HG02759 (cell line): ENCODE measurements at regions not wholly inside any gene's neighbourhood (a gene's known extent, or its start where the extent isn't known, plus 50 kb on each side); places are given as distances from the start of the nearest gene placed in this dataset.
"Not testable (repeated sequence)": the region's sequence is repeated elsewhere in the genome, so short reads cannot be mapped to it uniquely, and the experiment has no call there.

Source experiments
- ATAC-seq: cut with Tn5 transposase; IDR thresholded peaks from one replicate; pipeline ENCODE4 v1.9.1; 2021; ENCODE audit warnings: mild to moderate bottlenecking, moderate library complexity; ENCODE audit not compliant: unreplicated experiment

DNA sequence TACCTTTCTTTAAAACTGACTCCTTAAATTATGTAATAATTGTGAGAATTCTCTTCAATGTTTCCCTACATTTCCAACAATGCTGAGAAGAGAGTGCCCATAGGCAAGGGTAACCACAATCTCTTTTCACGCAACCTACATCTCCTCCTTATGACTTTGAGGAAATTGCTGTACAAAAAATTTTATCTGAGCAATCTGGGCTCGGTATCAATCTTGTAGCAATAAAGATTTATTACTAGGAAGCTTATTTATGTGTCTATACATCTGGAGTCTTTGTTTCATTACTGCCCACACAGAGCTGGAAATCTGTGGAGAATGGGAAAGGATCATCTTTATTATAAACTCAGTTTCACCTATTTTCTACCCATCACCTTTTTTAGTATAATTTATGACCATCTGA lies 913.8 kb upstream of the SORCS1 start:
- no peak for ATAC-seq

DNA sequence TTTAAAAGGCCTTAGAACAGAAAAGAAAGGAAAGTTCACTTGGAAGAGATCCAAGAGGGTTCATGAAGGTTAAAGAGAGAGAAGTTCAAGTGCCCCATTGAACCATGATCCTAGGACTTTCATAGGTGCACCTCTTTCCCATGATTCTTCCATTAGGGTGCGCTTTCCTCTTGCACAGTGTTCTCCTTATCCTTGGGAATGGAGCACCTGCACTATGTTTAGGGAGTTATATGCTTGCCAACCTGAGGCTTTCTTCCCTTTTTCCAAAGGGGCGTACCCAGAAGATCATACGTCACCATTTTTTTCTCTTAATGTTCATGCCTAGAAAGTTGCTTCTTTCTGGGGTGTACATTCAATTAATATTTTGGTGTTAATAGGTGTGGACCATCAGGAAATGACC lies 908.0 kb upstream of the SORCS1 start:
- no peak for ATAC-seq

DNA sequence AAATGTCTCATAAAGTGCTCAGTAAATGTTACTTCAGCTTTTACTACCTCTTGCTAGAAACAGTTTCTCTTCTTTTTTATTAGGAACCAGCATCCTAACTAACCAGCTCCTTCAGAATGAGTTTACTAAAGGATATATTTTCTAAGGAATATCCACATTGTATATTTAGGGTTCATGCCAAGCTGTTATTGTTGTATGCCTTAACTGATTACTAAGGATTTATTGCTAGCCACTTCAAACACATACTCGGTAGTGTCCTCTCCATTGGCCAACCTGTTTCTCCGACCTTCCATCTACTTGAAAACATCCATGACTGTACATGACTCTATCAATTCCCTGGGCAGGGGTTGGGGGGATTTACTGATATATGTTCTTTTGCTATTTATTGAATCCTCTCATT lies 906.3 kb upstream of the SORCS1 start:
- ATAC-seq: no peak

DNA sequence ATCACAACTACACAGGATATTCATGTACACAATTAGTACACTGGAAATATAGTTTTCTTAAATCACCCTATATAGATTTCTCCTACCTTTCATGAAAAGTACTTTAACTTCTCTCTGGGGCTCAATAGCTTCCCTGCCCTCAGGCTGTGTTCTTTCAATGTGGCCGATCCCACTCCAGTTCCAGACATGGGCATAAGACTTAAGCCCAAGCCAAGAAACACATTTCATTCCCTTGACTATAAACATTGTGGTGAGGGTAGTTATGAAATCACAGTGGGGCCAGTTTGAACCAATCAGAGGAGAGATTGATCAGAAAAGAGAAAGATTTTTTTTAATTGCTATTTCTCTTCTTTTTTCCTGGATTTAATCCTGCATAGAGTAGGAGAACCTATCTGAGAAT lies 904.6 kb upstream of the SORCS1 start:
- ATAC-seq: no peak

DNA sequence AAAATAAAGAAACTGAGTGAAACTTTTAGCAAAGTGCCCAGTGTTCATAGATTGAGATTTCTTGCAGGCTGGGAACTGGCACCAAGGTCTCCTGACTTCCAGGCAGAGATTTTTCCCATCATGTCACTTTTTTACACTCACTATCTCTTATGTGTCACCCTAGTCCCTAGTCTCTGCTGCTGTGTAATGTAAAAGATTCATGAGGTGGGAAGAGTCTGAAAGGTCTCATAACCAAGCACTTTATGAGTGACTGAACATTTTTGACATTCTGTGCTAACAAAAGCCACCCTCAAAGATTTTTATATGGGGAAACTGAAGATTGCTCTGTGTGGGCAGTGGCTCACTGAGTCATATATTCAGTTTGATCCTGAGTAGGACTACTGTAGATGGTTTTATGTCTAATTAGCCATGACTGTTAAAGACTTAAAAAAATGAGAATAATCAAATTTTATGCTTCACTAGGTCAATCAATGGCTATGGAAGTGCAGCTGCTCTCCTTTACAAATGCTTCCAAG lies 900.3 kb upstream of the SORCS1 start:
- no peak for ATAC-seq

DNA sequence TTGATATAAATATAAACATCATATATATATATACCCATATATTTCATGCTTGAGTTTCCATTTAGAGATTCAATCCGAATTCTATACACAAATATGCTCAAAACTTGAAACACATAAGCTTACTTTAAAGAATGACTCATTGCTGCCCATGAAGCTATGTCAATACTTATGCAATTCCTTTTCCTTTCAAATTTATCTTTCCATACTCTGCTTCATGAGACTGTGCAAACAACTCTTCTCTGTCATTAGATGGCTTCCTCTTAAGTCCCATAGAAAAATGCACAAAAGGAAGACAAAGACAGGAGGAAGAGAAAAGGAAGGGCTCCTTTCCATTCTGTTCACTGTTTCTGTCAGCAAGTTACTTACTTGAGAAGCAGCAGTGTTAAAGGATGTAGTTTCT lies 895.7 kb upstream of the SORCS1 start:
- no peak for ATAC-seq

DNA sequence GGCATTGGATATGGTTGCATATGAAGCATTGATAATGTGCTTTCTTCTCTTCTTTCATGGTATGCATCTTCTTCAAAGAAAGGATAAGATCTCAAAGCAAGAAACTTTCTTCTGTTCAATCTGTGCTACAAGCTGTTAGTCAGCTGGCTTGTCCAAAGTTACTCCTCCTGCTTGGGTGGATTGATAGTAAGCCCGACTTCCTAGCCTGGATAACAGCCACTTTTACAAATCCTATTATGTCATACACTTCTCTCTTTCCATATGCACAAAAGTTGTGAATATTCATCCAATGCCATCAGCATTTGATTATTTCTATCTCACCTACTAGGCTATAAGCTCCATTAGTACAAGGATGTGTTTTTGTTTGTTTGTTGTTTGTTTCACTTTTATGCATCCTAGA lies 891.0 kb upstream of the SORCS1 start:
- ATAC-seq: no peak

DNA sequence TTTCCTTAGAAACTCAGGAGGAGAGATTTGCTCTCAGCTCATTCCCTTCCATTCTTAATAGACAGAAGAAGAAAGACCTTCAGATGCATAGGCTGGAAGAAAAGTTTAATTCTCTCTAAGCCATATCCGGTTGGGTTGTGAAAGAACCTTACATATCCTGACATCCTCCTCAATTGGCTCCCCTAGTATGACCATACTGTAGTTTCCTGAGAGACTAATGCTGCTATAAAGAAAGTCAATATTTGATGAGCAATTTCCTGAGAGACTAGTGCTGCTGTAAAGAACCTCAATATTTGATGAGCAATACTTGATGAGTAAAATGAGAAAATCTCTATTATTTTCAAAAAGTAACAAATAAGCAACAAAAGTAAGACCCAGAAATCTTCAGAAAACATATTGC lies 888.5 kb upstream of the SORCS1 start:
- ATAC-seq: no peak

DNA sequence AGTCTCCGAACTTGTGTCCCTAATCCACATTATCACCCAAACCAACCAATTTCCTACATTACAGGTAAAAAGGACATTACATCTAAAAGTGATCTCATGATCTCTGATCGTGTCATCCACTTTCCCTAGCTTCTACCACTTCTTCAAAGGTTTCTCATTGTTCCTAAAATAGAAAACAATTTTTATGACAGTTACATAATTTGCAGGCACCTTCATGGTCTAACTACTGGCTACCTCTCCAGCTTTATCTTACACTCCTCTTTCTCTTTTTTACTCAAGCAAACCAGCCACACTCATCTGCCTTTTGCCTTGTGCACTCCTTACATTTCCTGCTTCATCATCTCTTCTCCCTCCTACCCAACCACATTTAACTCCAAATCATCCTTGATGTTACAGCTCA lies 886.7 kb upstream of the SORCS1 start:
- no peak for ATAC-seq

DNA sequence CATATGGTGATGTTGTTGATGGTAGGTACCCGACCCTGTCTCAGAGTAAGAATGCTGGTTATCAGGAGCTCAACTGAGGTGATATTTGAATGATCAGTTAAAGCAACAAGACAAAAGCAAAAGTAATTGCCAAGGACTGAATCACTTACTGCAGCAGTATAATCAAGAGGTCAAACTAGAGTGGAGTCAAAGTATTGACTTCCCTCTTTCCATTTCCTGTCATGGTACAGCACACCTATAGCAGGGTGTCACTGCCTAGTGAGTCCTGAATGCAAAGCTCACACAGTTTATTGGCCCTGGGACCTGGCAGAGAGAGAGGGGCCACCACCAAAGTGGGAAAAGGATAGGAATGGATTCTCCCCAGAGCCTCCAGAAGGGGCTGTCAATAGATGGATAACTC lies 886.1 kb upstream of the SORCS1 start:
- ATAC-seq: no peak

DNA sequence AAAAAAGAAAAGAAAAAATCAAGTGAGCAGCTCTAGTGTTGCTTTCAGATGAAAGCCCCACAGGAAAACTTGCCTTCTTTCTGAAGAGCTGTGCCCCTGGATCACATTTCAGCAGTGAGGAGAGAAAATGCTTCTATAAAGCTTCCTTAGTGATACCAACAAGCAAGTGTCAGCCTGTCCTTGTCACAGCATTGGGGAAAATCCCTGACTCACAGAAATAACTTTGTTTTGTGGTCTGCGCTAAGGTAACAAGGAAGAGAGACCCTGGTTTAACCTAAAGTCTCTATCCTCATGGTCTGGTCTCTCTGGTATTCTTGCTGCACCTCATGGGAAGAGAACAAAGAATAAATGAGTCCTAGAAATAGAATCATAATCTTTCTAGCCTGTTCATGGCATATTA lies 885.2 kb upstream of the SORCS1 start:
- no peak for ATAC-seq

DNA sequence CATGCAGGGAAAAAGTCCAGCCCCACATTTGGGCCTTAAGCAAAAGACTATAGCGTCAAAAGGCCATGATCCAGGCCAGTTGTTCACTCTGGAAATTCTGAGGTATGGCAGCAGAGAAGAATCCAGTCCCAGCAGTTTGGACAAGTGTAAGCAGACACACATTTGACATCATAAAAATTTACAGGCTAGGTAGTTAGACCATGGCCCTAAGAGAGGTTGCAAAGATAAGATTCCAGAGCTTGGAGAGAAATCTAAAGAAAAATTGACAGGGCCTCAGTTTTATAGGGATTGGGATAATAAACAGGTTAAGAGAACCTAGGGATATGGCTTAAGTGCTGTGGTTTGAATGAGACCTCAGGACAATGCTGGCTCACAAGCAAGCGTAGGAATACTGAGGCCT lies 884.4 kb upstream of the SORCS1 start:
- no peak for ATAC-seq

DNA sequence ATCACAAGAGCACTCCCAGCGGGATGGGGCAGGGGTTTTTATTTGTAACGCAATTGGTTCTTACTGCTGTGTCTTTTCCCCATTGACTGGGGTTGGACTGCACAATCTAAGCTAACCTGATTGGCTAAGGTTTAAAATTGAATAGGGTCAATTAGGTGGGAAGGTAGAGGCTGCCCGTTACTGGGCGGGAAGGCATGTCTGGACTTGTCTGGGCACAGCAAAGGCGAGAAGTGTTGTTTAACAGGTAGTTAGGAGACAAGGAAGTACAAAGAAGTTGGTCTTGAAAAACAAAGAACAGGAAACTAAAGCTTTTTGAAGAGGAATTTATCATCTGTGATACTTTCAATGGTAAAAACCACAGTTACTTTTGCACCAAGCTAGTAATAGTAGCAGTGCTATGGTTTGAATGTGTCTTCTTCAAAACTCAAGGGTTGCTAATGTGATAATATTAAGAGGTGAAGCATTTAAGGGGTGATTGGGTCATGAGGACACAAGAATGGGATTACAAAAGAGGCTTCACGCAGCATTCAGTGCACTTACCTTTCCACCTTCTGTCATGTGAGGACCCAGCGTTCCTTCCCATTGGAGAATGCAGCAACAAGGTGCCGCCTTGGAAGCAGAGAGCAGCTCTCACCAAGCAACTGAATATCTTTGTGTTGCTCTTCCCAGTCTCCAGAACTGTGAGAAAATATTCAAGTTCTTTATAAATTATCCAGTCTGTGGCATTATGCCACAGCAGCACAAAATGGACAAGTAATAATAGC lies 875.5 kb upstream of the SORCS1 start:
- ATAC-seq: no peak

DNA sequence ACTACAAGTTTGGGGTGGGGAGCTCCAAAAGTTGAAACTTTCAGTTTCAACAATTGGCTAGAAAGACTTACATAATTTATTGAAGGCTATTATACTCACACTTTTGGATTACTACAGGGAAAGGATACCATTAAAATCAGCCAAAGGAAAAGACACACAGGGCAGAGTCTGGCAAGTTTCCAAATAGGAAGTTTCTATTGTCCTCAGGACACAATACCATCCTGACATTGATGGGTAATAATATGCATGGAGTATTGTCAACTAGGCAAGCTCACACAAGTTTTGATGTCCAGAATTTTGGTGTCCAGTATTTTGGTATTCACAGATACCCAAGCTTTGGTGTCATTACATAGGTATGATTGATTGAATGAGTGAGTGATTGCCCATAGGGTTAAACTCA lies 872.6 kb upstream of the SORCS1 start:
- ATAC-seq: no peak

DNA sequence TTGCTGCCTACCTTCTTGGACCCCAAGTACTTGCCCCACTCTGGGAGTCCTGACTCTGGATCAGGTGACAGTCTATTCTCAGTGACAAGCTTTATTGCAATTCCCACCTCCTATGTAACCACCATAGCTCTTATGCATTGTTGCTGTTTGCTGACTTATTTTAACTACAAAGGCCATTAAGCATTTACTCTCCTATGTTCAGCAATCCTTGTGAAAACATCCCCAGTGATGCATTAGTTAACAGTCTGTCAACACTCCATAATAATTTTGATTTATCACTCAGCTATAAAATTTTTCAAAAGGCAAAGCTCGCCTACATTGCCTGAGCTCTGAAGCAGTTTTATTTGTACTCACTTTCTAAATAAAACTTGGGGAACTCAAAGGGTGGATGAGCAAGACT lies 871.8 kb upstream of the SORCS1 start:
- ATAC-seq: no peak

DNA sequence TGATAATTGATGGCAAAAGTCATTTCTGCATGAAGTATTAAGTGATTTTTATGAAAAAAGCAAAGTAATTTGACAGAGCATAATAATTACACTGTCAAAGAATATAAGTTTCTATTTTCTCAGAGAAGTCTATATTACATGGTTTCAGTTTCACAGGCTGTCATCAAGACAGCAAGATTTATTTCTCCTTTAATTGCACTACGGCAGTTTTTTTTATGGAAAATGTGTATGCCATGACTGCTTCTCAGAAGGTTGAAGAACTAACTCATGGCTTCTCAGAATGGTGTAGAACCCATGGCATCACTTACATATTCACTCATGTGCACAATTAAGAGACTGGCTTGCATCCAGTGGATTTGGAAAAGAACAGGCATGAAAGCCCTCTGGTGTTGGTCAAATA lies 870.3 kb upstream of the SORCS1 start:
- no peak for ATAC-seq

DNA sequence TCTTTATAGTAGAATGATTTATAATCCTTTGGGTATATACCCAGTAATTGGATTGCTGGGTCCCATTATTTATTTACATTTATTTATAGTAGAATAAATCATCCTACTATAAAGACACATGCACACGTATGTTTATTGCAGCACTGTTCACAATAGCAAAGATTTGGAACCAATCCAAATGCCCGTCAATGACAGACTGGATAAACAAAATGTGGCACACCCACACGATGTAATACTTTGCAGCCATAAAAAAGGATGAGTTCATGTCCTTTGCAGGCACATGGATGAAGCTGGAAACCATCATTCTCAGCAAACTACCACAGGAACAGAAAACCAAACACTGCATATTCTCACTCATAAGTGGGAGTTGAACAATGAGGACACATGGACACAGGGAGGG lies 869.0 kb upstream of the SORCS1 start:
- not testable (repeated sequence) for ATAC-seq

DNA sequence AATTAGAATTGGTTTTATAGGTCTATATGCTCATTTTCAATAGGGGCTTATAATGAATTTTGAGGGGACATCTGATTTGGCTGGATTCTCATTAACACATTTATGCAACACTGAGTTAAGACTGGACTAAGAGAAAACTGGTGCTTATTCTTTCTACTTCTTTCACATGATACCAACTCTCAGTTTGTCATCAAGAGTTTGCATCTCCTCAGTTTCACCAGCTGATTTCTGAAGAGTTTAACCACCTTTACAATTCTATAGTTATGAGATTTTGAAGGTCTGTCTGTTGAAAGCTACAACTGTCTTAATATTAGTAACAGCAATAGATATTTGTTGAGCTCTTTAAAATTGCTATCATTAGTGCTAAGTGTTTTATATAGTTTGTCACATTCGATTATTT lies 867.0 kb upstream of the SORCS1 start:
- no peak for ATAC-seq

DNA sequence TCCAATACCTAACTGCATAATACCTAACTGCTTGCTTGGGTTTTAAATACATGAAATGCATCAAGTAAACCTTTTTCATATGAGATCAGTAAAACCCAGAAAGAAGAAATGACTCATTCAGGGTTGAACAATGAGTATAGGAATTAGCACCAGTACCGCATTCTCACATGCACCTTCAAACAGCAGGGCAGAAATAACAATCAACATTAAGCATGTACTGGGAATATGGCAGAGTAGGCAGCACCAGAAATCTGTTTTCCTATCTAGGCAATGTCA lies 850.3 kb upstream of the SORCS1 start:
- peak; percentile 72 for ATAC-seq

DNA sequence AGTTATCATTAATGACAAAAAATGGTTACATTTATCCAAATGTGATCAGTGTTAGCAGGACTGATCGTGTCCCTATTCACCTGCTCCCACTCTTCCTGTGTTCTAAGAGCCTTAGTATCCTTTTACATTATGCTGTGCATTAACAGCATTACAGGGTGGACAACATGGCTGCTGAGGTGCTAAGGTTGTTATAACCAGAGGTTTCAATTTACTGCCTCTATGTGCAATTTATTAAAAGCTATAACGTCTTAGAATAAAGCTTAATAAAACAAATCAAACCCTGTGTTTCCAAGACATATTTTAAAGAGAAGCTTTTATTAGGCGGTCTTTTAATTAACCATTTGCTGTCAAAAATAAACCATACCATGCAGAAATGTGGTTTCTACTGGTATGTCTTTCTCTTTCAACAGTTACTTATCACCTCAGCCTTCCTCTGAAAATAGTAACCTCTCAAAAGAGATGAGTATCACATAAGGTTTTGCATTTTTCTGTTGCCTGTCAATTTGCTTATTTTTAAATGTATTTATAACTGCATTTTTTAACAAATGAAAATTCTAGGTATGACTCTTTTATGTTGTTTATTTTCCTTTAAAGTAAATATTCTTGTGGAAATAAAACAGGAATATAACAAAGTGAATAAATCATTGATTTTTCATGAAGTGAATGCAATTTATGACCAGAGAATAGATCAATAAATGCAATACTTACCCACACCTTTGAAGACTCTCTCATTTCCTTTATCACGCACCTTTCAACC lies 849.8 kb upstream of the SORCS1 start:
- no peak for ATAC-seq

DNA sequence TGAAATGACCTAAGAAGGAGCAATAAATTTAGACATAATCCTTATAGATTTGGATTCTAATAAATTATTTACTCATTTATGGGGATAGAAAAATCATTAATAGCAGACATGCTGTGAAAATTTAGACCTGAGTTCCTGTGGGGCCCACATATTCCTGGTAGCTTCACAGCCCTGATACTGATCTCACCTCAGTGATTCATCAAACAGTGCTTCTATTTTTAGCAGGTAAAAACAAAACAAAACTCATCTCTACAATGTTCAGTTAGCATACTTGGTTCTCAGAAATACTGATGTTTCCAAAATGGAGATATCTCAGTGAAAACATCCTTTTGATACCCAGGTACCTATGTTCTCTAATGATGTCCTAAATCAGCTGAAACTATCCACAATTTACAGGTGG lies 841.1 kb upstream of the SORCS1 start:
- ATAC-seq: no peak

DNA sequence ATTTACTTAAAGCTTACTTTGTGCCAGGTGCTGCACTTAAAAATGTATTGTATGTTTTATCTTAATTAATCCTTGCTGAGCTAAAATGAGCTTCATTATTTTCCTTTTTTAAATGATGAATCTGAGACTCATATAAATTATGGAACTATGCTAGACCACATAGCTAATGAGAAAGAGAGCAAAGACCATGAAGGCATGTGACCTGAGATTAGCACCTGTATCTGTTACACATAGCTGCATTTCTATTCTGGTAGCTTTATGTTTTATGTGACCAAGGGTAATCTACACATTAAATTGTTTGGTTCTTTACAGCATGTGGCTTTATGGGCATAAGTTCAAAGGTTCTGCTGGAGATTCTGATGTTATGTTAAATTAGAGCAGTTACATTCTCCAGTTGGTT lies 839.1 kb upstream of the SORCS1 start:
- ATAC-seq: no peak

DNA sequence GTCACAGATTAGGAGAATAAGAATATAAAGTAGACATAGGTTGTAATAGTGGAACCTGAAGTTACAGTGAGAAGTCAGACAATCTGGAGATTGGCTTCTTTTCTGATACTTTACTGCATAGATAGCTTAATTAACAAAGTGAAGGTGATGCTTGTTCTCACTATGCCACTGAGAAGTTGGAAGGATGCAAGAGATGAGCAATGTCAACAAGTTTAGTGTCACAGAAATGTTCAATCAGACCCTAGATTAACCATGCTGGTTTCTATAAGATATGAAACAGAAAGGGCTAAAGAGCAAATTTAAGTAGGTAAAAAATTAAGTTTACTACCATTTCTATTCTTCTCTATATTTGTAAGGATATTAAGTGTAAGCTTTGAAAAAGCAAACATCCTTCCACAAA lies 838.6 kb upstream of the SORCS1 start:
- ATAC-seq: no peak
